HG03066 (cell line): ENCODE measurements at regions not wholly inside any gene's neighbourhood (a gene's known extent, or its start where the extent isn't known, plus 50 kb on each side); places are given as distances from the start of the nearest gene placed in this dataset.
A peak's percentile ranks its signal among the peaks of the same experiment; 100 is the strongest.

Experiments used
- ATAC-seq: cut with Tn5 transposase; IDR thresholded peaks from one replicate; pipeline ENCODE4 v1.9.1; 2021; ENCODE audit warnings: low read depth; ENCODE audit not compliant: unreplicated experiment

- no peak for ATAC-seq
These were observed 426.2 kb upstream of the MEX3C start for GRCh38 chr18:51623653-51624052.

- ATAC-seq, result no peak
These were observed 433.2 kb upstream of the MEX3C start for GRCh38 chr18:51630706-51631105.

GRCh38 chr18:51637881-51638280, 440.4 kb upstream of the MEX3C start:
- no peak for ATAC-seq

DNA sequence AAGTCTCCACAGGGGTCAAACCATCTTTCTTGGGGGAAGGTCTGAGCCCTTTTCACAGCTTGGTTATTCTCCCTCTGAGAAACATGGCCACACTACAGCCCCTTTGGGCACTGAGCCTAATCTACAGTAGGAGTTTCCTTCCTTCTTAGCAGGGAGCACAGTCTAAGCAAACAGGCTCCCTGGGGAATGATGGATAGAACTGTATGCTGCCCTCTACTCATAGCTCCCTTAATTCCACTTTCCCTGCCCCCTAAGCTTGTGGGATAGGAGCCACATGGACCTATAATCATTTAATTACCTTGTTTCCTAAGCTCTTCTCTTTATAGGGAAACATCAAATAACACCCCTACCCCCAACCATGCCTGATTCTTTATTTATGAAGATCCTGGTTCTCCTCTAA, 442.1 kb upstream of the MEX3C start:
- no peak for ATAC-seq

GRCh38 chr18:51643483-51643882, 446.0 kb upstream of the MEX3C start:
- no peak for ATAC-seq

DNA sequence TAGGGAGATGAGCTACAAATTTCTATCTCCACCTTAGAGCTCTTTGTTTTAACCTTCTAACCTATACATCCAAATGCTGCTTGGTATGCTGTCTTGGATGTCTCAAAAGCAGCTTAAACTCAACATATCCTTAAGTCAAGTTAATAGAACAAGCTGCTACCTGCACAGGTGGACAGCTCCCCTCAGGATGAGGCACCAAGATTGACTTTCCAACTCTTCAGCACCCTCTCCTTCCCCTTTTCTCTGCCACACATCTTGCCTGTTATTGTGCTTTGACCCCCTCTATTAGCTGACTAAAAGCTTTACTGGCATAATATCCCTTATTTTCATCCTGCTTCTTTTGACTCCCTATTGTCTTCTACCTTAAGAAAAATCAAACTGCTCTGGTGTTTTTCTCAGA, 448.1 kb upstream of the MEX3C start:
- no peak for ATAC-seq

- no peak for ATAC-seq
These were observed 449.9 kb upstream of the MEX3C start for GRCh38 chr18:51647346-51647745.

DNA sequence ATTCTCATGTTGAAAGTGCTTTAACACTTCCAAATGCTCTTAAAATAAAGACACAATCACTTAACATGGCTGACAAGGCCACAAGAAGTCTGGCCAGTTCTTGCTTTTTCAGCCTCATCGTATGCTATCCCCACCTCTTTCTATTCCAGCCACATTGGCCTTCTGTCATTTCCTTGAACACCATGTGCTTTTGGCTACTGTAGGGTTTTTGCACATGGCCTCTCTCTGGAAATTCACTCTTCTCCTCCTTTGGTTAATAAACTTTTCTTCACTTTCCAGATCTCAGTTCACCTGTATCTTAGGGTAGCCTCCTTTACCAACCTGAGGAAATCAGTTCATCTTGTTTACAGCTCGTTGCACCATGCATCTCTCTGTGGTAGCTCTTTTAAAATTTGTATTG, 450.5 kb upstream of the MEX3C start:
- ATAC-seq, result no peak

DNA sequence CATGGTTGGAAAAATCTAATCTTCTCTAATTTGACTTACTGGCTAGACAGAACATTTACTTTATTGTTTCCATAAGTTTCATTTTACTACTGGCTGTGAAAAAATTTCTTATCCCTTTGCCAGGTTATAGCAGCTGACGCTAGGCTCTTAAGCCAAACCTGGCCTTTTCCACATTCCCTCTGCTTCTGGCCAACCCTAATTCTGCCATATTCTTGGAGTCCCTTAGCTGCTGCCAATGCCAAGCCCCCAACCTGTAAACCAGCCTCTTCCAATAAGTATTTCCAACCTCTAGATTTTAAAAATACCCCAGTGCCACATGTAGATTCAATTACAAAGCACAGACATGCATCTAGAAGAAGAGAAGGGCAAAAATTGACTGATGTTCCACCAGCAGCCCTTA, 452.3 kb upstream of the MEX3C start:
- no peak for ATAC-seq

DNA sequence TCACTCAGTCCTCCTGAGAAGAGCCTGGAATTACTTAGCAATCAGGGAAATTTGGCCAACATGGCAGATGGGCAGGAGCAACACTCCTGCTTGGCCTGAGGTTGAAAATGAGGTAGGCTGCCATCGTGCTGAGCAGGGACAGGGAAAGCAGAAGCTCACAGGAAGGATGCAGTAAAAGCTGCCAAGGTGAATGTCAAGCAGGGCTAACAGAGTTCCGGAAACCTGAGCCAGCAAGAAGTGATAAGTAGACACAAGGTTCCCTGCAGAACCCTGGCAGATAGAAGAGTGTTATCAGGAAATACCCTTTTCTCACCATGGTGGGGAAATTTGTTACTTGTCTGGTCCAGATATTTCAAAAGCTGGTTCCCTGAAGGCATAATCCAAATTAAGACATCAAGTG, 454.3 kb upstream of the MEX3C start:
- ATAC-seq, result no peak

GRCh38 chr18:51653507-51654213, 456.2 kb upstream of the MEX3C start:
- ATAC-seq, result no peak

- ATAC-seq, result peak; percentile 73
These were observed 457.2 kb upstream of the MEX3C start for GRCh38 chr18:51654488-51655326.

GRCh38 chr18:51655327-51655698, 457.8 kb upstream of the MEX3C start:
- ATAC-seq, result peak; percentile 61

DNA sequence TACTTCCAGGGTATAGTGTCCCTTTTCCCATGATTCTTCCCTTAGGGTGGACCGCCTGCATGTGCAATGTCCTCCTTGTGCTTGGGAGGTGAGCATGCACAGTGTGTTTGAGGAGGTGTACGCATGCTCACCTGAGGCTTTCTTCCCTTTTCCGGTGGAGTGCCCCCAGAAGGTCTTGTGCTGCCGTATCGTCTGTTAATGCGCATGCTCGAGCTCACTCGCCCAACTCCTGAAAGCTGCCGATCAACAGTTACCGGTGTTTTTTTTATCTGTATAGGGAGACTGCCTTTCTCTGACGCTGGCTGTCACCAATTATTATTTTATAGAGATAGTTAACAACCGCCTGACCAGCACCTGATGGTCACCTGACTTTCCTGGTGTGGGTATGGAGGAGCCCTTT, 458.8 kb upstream of the MEX3C start:
- ATAC-seq, result no peak

DNA sequence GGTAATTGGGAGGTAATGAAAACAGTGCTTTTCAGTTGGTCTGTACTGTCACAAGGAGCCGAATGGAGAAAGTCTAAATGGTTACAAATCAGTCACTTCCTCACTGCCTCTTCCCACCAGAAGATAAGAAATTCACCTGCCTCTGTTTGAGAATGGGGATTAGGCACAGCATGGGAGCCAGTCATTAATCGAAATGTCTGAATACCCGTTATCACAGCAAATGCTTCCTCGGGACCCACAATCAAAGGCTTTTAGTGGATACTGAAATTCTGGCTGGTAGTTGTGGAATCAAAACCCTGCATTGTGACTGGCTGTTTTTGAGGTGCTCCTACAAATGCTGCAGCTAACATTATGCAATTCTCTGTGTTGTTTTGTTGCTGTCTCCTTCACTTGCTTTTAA, 461.0 kb upstream of the MEX3C start:
- no peak for ATAC-seq

DNA sequence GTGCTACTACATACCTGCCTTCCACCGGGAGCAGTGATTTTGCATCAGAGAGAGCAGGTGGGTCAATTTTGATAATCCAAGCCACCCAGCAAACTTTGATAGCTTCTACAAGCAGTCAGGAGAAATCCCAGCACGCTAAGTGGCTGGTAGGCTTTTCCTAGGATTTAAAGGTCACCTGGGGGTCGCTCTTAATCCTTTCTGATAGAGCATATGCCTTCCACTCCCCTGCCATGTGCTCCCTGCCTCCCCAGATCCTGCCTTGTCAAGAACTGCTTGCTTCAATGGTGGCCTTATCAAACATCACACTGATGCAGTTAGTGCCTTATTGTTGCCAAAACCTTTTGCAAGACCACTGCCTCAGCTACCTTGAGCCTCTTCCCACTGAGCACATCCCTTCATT, 462.3 kb upstream of the MEX3C start:
- ATAC-seq, result no peak

DNA sequence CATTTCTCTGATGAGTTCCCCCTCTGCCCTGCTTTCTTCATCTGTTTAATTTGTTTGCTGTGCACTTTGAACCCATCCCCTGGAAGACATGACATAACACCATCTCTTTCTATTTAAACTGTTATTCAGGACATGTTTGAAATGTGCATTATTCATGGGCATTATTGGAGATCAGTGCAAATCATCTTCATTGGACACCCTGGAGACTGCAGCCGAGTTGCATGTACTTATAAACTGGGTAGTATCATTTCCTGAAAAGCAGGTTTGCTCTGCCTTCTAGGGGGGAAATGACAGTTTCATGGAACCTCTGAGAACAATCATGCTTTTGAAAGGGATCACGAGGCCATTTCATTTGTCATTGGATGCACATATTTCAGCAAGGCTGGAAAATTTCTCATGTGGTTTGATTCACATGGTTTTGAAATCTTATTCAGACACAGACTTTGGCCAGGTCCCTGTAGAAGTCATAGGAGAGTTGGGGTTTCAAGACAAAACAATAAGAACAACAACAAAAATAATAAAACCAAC, 462.8 kb upstream of the MEX3C start:
- no peak for ATAC-seq

- no peak for ATAC-seq
These were observed 466.8 kb upstream of the MEX3C start for GRCh38 chr18:51664236-51664635.

GRCh38 chr18:51666763-51667191, 469.3 kb upstream of the MEX3C start:
- no peak for ATAC-seq

- no peak for ATAC-seq
These were observed 470.6 kb upstream of the MEX3C start for GRCh38 chr18:51668101-51668500.

DNA sequence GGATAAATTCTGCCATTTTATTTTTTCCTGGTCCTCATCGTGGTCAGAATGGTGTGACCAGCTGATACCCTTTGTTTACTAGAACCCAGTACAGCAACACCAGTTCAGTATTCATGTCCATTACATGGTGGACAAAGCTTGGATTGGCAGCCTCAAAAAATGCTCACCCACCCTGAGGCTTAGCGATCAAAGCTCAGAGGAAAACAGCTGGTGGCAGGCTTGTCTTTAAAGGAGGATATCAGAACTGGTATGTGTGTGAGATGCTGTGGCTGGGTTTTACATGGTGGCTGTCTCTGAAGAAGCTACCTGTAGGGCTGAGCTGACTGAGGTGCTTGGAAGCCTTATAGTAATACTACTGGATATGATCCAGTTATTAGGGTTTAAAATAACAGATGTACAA, 471.1 kb upstream of the MEX3C start:
- ATAC-seq, result no peak

GRCh38 chr18:51686590-51686989, 489.1 kb upstream of the MEX3C start:
- no peak for ATAC-seq
